BJ (cell line): ENCODE measurements at regions not wholly inside any gene's neighbourhood (a gene's known extent, or its start where the extent isn't known, plus 50 kb on each side); places are given as distances from the start of the nearest gene placed in this dataset.
"Not testable (repeated sequence)": the region's sequence is repeated elsewhere in the genome, so short reads cannot be mapped to it uniquely, and the experiment has no call there.

ENCODE experiments used
- CTCF ChIA-PET: fragments of 350-600 bp; formaldehyde crosslinking; extraction: SDS; loops from one replicate; lab custom pipeline; 2021; ENCODE audit warnings: antibody characterized with exemption, inconsistent platforms; lab: Yijun Ruan, JAX
- POLR2A ChIA-PET: fragments of 300-600 bp; sonication (Branson Sonifier 250); formaldehyde crosslinking; extraction: SDS; loops from one replicate; lab custom pipeline; 2021; ENCODE audit warnings: antibody characterized with exemption; lab: Charles Lee
- DNase-seq: peaks from one replicate; pipeline ENCODE4 v3.0.0-alpha.2; 2011; ENCODE audit warnings: low read depth
- H3K27me3 ChIP-seq: 2 replicates; pipeline ENCODE4 v1.6.0; 2011; ENCODE audit warnings: low read length; ENCODE audit not compliant: control insufficient read depth, insufficient read depth
- H3K36me3 ChIP-seq: 2 replicates; pipeline ENCODE4 v1.5.1; 2011; ENCODE audit warnings: low read length; ENCODE audit not compliant: control insufficient read depth, insufficient read depth
- H3K4me3 ChIP-seq: 2 replicates; pipeline ENCODE4 v1.5.1; 2011; ENCODE audit warnings: low read depth, mild to moderate bottlenecking, control low read depth, low read length
- CTCF ChIP-seq: IDR thresholded peaks from 2 replicates; pipeline ENCODE4 v1.5.1; 2011; ENCODE audit warnings: low read depth, mild to moderate bottlenecking, control low read depth, inconsistent platforms, low read length, moderate library complexity; ENCODE audit not compliant: insufficient read depth

- H3K27me3 ChIP-seq = no peaks in the 10 kb centered on the region
- TF ChIP-seq CTCF = no peak
- no peak overlapping the region for H3K4me3 ChIP-seq
- H3K36me3 ChIP-seq = no peaks in the 10 kb centered on the region
- CTCF ChIA-PET = interaction anchor here (0.8 kb wide), 1 partner anchor 375 kb away, joined by 3 read pairs; no protein-coding TSS in a partner anchor
- POLR2A ChIA-PET = no interaction called here
- no peak for DNase-seq
Measured at GRCh38 chr6:144957236-144957937, 672.3 kb downstream of the UTRN start.

GRCh38 chr6:144969154-144969553 is 684.0 kb downstream of the UTRN start:
- H3K27me3 ChIP-seq = no peaks in the 10 kb centered on the region
- DNase-seq = no peak
- H3K36me3 ChIP-seq = no peaks in the 10 kb centered on the region
- ChIA-PET POLR2A (no interaction called here), CTCF (interaction anchor here (0.9 to 1.4 kb wide), 2 partner anchors 12 to 26 kb away, joined by 3 read pairs; no protein-coding TSS in a partner anchor)
- no peak overlapping the region for H3K4me3 ChIP-seq
- no peak for TF ChIP-seq CTCF

GRCh38 chr6:144969602-144970272 is 684.6 kb downstream of the UTRN start:
- ChIA-PET POLR2A (no interaction called here), CTCF (interaction anchor here (0.9 to 1.4 kb wide), 2 partner anchors 11 to 26 kb away, joined by 3 read pairs; no protein-coding TSS in a partner anchor)
- no peak for TF ChIP-seq CTCF
- no peaks in the 10 kb centered on the region for H3K27me3 ChIP-seq
- no peak for DNase-seq
- no peak overlapping the region for H3K4me3 ChIP-seq
- H3K36me3 ChIP-seq = no peaks in the 10 kb centered on the region

- DNase-seq, POLR2A ChIA-PET, H3K36me3 ChIP-seq, H3K27me3 ChIP-seq, CTCF ChIA-PET, H3K4me3 ChIP-seq: not testable (repeated sequence)
Measured at GRCh38 chr6:144977250-144977864, 692.2 kb downstream of the UTRN start.

- H3K4me3 ChIP-seq = no peak overlapping the region
- ChIA-PET CTCF (interaction anchor here (0.6 to 0.8 kb wide), 2 partner anchors 26 to 30 kb away, joined by 3 read pairs; no protein-coding TSS in a partner anchor), POLR2A (no interaction called here)
- TF ChIP-seq CTCF = no peak
- DNase-seq = no peak
- H3K36me3 ChIP-seq = no peaks in the 10 kb centered on the region
- no peaks in the 10 kb centered on the region for H3K27me3 ChIP-seq
Measured at GRCh38 chr6:144978208-144978607, 693.1 kb downstream of the UTRN start.
